GM12874 (cell line): ENCODE measurements at regions not wholly inside any gene's neighbourhood (a gene's known extent, or its start where the extent isn't known, plus 50 kb on each side); places are given as distances from the start of the nearest gene placed in this dataset.

Experiments used
- TF ChIP-seq, protein P1 (sequence below): IDR thresholded peaks from 2 replicates; pipeline ENCODE4 v1.5.1; 2011; ENCODE audit warnings: low read depth, mild to moderate bottlenecking, control low read depth, low read length, moderate library complexity; ENCODE audit not compliant: insufficient read depth

DNA sequence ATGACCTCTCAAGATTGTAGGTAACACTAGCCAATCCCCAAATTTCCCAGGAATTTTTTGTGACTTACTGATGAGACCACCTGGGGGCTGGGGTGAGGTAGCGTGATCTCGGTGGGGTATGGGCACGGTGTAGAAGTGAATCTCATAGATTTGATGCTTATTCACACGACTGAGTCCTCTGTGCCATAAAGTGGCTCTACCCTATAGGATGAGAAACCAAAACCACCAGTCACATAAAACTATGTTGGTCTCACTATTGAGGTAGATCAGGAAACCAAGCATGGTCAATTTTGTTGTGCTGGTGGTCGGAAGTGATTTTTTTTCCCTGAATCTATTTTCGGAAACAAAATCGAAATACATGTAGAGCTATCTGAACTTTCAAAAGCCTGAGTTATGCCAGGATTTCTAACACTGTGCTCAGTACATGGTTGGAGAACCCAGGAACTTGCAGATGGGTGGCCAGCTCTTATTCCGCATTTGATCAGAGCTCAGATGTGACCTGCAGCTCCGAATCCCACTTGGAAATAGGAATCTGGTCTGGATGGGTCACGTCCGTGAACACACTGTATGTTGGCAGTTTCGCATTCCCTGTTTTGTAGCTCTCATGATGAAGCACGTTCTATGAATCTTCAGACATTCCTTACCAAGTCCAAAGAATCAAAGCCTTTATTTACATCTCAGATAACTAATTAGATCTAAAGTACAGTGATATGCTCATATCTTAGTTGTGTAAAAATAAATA is 261.5 kb downstream of the KLF6 start:
- TF ChIP-seq, protein P1, sequence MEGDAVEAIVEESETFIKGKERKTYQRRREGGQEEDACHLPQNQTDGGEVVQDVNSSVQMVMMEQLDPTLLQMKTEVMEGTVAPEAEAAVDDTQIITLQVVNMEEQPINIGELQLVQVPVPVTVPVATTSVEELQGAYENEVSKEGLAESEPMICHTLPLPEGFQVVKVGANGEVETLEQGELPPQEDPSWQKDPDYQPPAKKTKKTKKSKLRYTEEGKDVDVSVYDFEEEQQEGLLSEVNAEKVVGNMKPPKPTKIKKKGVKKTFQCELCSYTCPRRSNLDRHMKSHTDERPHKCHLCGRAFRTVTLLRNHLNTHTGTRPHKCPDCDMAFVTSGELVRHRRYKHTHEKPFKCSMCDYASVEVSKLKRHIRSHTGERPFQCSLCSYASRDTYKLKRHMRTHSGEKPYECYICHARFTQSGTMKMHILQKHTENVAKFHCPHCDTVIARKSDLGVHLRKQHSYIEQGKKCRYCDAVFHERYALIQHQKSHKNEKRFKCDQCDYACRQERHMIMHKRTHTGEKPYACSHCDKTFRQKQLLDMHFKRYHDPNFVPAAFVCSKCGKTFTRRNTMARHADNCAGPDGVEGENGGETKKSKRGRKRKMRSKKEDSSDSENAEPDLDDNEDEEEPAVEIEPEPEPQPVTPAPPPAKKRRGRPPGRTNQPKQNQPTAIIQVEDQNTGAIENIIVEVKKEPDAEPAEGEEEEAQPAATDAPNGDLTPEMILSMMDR = no peak

GRCh38 chr10:3516923-3517255 is 268.1 kb downstream of the KLF6 start:
- TF ChIP-seq, protein P1 = no peak

DNA sequence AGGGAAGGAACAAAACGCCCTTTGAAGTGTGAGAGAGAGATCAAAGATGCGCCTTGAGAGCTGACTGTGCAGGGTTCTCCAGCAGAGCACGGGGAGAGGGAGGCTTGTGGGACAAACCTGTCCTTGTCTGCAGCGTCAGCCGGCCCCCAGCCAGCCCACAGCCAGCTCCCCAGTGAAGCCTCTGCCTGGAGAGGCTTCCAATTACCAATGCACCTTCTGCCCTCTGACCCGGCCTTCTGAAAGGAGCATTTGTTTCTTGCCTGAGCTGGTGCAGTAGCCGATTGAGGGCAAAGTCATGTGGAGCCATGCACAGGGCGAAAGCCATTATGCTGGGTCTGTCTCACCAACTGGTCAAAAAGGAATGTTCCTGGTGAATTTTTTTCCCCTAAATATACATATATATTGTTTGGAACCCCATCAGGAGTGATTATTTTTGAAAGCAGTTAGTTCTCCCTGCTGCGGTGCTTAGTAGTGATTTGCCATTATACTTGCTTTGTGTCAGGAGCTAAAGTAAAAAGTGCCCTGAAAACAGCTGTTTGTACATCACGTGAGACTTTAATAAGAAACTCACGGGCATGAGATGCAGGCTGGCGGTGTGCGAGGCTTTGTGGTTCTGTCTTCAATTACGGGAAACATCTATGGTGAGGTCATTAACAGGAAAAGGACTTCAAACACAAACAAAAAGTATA is 268.6 kb downstream of the KLF6 start:
- TF ChIP-seq, protein P1 = no peak

DNA sequence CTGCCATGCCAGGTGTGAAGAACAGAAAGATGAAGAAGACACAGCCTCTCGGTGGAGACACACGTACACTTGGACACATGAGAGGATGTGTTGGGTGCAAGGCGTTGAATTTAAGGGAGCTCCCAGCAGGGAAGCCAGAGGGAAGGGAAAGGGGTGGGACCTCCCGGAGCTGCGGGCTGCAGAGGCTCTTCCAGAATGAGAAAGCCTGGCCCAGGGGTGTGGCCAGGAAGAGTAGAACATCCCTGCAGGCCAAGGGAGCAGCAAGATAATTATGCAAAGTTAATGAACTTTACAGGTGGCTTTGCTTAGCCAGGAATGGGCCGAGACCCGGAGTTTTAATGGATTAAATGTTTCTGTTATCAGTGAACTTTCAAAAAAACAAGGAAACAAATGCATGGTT is 270.3 kb downstream of the KLF6 start:
- TF ChIP-seq, protein P1 = no peak

- TF ChIP-seq, protein P1 = no peak
These were observed 272.7 kb downstream of the KLF6 start for GRCh38 chr10:3512263-3512662.

- TF ChIP-seq, protein P1 = no peak
These were observed 273.5 kb downstream of the KLF6 start for GRCh38 chr10:3511483-3511882.

- TF ChIP-seq, protein P1 = no peak
These were observed 274.3 kb downstream of the KLF6 start for GRCh38 chr10:3510741-3511140.
